HCT116 (cell line): ENCODE measurements at regions not wholly inside any gene's neighbourhood (a gene's known extent, or its start where the extent isn't known, plus 50 kb on each side); places are given as distances from the start of the nearest gene placed in this dataset.

Source experiments
- ATAC-seq: fragments of 200-7000 bp; cut with Tn5 transposase; 2 replicates; pipeline ENCODE4 v1.9.1; 2020; ENCODE audit warnings: mild to moderate bottlenecking, moderate library complexity
- BruUV-seq: library from RNA; stranded (reverse); fragments of 400-500 nt; replicated peaks from 2 replicates; lab custom pipeline; 2021; lab: Mats Ljungman, UMichigan
- CTCF ChIA-PET: fragments of 300-600 bp; sonication (Branson Sonifier 250); formaldehyde crosslinking; loops from one replicate; lab custom pipeline; 2021; ENCODE audit warnings: antibody characterized with exemption; lab: Charles Lee
- POLR2A ChIA-PET: fragments of 300-600, 350-600 bp; sonication (Branson Sonifier 250); formaldehyde crosslinking; loops from one replicate; lab custom pipeline; 2021; ENCODE audit warnings: antibody characterized with exemption; lab: Charles Lee
- RAD21 ChIA-PET, 2 experiments: fragments of 300-600 bp; sonication (Branson Sonifier 250); formaldehyde crosslinking; loops; one replicate each; lab custom pipeline; 2023; ENCODE audit warnings: low total read pairs in 2 of 2; ENCODE audit not compliant: uncharacterized antibody in 2 of 2, unreplicated experiment in 2 of 2, low non-redundant PET in 1 of 2; lab: Charles Lee
- DNase-seq: peaks from one replicate; pipeline ENCODE4 v3.0.0-alpha.2; 2010; ENCODE audit warnings: low read depth, low spot score
- H2AFZ ChIP-seq: fragments of 200-600 bp; shearing (Covaris generic), sonication (generic); 2 replicates; pipeline ENCODE4 v1.6.1; 2017; ENCODE audit warnings: low read depth, mixed run types, mixed read lengths, antibody characterized with exemption, low read length; ENCODE audit not compliant: poor library complexity, severe bottlenecking
- H3K27ac ChIP-seq: 2 replicates; pipeline ENCODE4 v1.5.1; 2012; ENCODE audit warnings: low read depth, low read length
- H3K27me3 ChIP-seq: fragments of 200-600 bp; sonication (generic); 2 replicates; pipeline ENCODE4 v1.6.1; 2016; ENCODE audit warnings: mixed run types, low read length, mixed read lengths; ENCODE audit not compliant: insufficient read depth
- H3K36me3 ChIP-seq, 2 experiments: fragments of 200-500 bp in 1 of 2; fragments of 200-600 bp in 1 of 2; sonication (Bioruptor generic) in 1 of 2; sonication (generic) in 1 of 2; 2 replicates each; pipeline versions ENCODE4 v1.5.1 to v1.6.1; 2014 to 2016; ENCODE audit warnings: low read length in 2 of 2, inconsistent platforms in 1 of 2, mixed read lengths in 1 of 2, mixed run types in 1 of 2; ENCODE audit not compliant: insufficient read depth in 2 of 2, control insufficient read depth in 1 of 2
- H3K4me1 ChIP-seq, 2 experiments: fragments of 200-600 bp in 1 of 2; sonication (generic) in 1 of 2; 2 replicates each; pipeline versions ENCODE4 v1.5.1 to v1.6.1; 2012 to 2017; ENCODE audit warnings: low read length in 2 of 2, inconsistent platforms in 1 of 2, mild to moderate bottlenecking in 1 of 2, mixed read lengths in 1 of 2, mixed run types in 1 of 2, moderate library complexity in 1 of 2; ENCODE audit not compliant: insufficient read depth in 2 of 2, control insufficient read depth in 1 of 2
- H3K4me2 ChIP-seq: fragments of 200-600 bp; sonication (generic); 2 replicates; pipeline ENCODE4 v1.6.1; 2017; ENCODE audit warnings: mixed run types, low read length, mixed read lengths
- H3K4me3 ChIP-seq, 2 experiments: fragments of 200-600 bp in 1 of 2; sonication (generic) in 1 of 2; replicated peaks in 1 of 2; 2 replicates each; pipeline ENCODE4 v1.5.1; 2011 to 2016; ENCODE audit warnings: low read length in 2 of 2, control low read depth in 1 of 2, low read depth in 1 of 2, mild to moderate bottlenecking in 1 of 2, mixed read lengths in 1 of 2, mixed run types in 1 of 2
- H3K79me2 ChIP-seq: fragments of 200-600 bp; sonication (generic); 2 replicates; pipeline ENCODE4 v1.6.1; 2017; ENCODE audit warnings: mild to moderate bottlenecking, mixed run types, low read length, moderate library complexity, mixed read lengths; ENCODE audit not compliant: insufficient read depth
- H3K9ac ChIP-seq: fragments of 200-600 bp; sonication (generic); 2 replicates; pipeline ENCODE4 v1.6.1; 2016; ENCODE audit warnings: low read length, mixed read lengths
- H3K9me2 ChIP-seq: fragments of 200-600 bp; sonication (generic), shearing (Covaris generic); 2 replicates; pipeline ENCODE4 v1.6.1; 2017; ENCODE audit warnings: mixed run types, mild to moderate bottlenecking, moderate library complexity; ENCODE audit not compliant: insufficient read depth
- H3K9me3 ChIP-seq, 2 experiments: fragments of 200-500 bp in 1 of 2; fragments of 200-600 bp in 1 of 2; sonication (Bioruptor generic) in 1 of 2; sonication (generic) in 1 of 2; 2 replicates each; pipeline ENCODE4 v1.6.1; 2014 to 2017; ENCODE audit warnings: low read length in 2 of 2, mixed read lengths in 2 of 2, inconsistent platforms in 1 of 2, low read depth in 1 of 2, mild to moderate bottlenecking in 1 of 2, mixed run types in 1 of 2, moderate library complexity in 1 of 2; ENCODE audit not compliant: control insufficient read depth in 1 of 2, insufficient read depth in 1 of 2
- H4K20me1 ChIP-seq: fragments of 200-600 bp; sonication (generic), shearing (Covaris generic); 2 replicates; pipeline ENCODE4 v1.6.1; 2017; ENCODE audit warnings: mixed run types, mild to moderate bottlenecking, moderate library complexity; ENCODE audit not compliant: insufficient read depth
- CEBPB ChIP-seq: IDR thresholded peaks from 2 replicates; pipeline ENCODE4 v1.6.1; 2012; ENCODE audit warnings: low read depth
- ELF1 ChIP-seq: IDR thresholded peaks from 2 replicates; pipeline ENCODE4 v1.6.1; 2012; ENCODE audit warnings: low read depth, borderline replicate concordance
- EZH2 ChIP-seq: fragments of 200-600 bp; sonication (generic); IDR thresholded peaks from 2 replicates; pipeline ENCODE4 v1.6.1; 2017; ENCODE audit warnings: antibody characterized with exemption, mixed run types
- EZH2phosphoT487 ChIP-seq: fragments of 200-600 bp; IDR thresholded peaks from 2 replicates; pipeline ENCODE4 v1.6.1; 2018; ENCODE audit warnings: antibody characterized with exemption, borderline replicate concordance
- FOSL1 ChIP-seq: IDR thresholded peaks from 2 replicates; pipeline ENCODE4 v1.6.1; 2012; ENCODE audit warnings: low read depth
- JUND ChIP-seq: IDR thresholded peaks from 2 replicates; pipeline ENCODE4 v1.6.1; 2012
- MAX ChIP-seq: IDR thresholded peaks from 2 replicates; pipeline ENCODE4 v1.6.1; 2012
- REST ChIP-seq: IDR thresholded peaks from 2 replicates; pipeline ENCODE4 v1.6.1; 2012; ENCODE audit warnings: low read depth
- SP1 ChIP-seq: IDR thresholded peaks from 2 replicates; pipeline ENCODE4 v1.6.1; 2012; ENCODE audit warnings: low read depth
- SRF ChIP-seq: IDR thresholded peaks from 2 replicates; pipeline ENCODE4 v1.6.1; 2012; ENCODE audit warnings: low read depth
- intact Hi-C: fragments of 100-400 bp; cut with micrococcal nuclease; formaldehyde crosslinking; loops from 2 replicates; pipeline ENCODE4 v1.10.0; 2022
- TF ChIP-seq, protein P1 (sequence below), 3 experiments: fragments of 200-600 bp in 1 of 3; sonication (generic) in 1 of 3; IDR thresholded peaks in 2 of 3; conservative IDR thresholded peaks in 1 of 3; 2 replicates each; pipeline ENCODE4 v1.5.1; 2012 to 2017; ENCODE audit warnings: low read depth in 2 of 3, low read length in 2 of 3, antibody characterized with exemption in 1 of 3, borderline replicate concordance in 1 of 3, control low read depth in 1 of 3, mild to moderate bottlenecking in 1 of 3, mixed read lengths in 1 of 3, mixed run types in 1 of 3, moderate library complexity in 1 of 3; ENCODE audit not compliant: insufficient read depth in 1 of 3

DNA sequence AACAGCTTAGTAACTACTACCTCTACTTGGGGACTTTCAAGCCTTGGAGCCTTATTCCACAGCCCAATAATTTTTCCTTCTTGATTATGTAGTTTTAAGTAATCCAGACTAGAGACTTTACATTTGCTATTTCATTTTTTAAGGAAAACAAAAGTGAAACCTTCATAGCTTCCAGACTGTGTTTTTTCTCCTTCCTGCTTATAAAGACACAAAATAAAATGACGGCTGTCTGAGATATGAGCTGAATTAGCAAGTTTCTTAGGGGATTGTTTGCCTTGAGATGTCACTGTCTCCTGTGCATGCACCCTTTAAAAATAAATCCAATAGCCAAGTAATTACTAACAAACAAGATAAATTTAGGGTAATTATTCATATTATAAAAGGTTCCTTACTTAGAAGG is 78.8 kb upstream of the PACRGL start:
- DNase-seq (no peak), ATAC-seq (no peak)
- H3K36me3 ChIP-seq, result no peaks in the 10 kb centered on the region
- peaks cover 3% of the 10 kb centered on the region; the same call in 1 of the 2 replicates for H3K27me3 ChIP-seq
- H3K27ac ChIP-seq, result no peak overlapping the region
- no peaks in the 10 kb centered on the region for H3K9me3 ChIP-seq
- H3K9ac ChIP-seq, result no peak overlapping the region
- no TSS peak for BruUV-seq
- TF ChIP-seq CEBPB, result no peak
- TF ChIP-seq, protein P1, sequence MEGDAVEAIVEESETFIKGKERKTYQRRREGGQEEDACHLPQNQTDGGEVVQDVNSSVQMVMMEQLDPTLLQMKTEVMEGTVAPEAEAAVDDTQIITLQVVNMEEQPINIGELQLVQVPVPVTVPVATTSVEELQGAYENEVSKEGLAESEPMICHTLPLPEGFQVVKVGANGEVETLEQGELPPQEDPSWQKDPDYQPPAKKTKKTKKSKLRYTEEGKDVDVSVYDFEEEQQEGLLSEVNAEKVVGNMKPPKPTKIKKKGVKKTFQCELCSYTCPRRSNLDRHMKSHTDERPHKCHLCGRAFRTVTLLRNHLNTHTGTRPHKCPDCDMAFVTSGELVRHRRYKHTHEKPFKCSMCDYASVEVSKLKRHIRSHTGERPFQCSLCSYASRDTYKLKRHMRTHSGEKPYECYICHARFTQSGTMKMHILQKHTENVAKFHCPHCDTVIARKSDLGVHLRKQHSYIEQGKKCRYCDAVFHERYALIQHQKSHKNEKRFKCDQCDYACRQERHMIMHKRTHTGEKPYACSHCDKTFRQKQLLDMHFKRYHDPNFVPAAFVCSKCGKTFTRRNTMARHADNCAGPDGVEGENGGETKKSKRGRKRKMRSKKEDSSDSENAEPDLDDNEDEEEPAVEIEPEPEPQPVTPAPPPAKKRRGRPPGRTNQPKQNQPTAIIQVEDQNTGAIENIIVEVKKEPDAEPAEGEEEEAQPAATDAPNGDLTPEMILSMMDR (IDR thresholded peaks at IDR 0.05 in 2 of 3, conservative IDR thresholded peaks at IDR 0.05 in 1 of 3; ENCODE audit: borderline replicate concordance in 1 of 3, insufficient read depth in 1 of 3, low read depth in 2 of 3, low read length in 2 of 3), result no peak
- no peak for TF ChIP-seq FOSL1
- no peak for TF ChIP-seq JUND
- TF ChIP-seq SRF, result no peak
- no peak for TF ChIP-seq ELF1
- no peak for TF ChIP-seq MAX
- TF ChIP-seq SP1, result no peak
- no peak for TF ChIP-seq REST
- no peak for TF ChIP-seq EZH2phosphoT487
- TF ChIP-seq EZH2, result no peak
- no peak overlapping the region for H2AFZ ChIP-seq
- H4K20me1 ChIP-seq, result no peaks in the 10 kb centered on the region
- no peak overlapping the region for H3K4me2 ChIP-seq
- RAD21 ChIA-PET, result no interaction called here
- peaks cover 0 to 4% of the 10 kb centered on the region in 2 experiments; a peak in 1 of 4 replicates for H3K4me1 ChIP-seq
- H3K9me2 ChIP-seq, result no peaks in the 10 kb centered on the region
- H3K4me3 ChIP-seq, result no peak overlapping the region
- CTCF ChIA-PET, result no interaction called here
- POLR2A ChIA-PET, result no interaction called here
- intact Hi-C loops, result no loop called here
- no peaks in the 10 kb centered on the region for H3K79me2 ChIP-seq
